NCI-H460 (cell line): ENCODE measurements at regions not wholly inside any gene's neighbourhood (a gene's known extent, or its start where the extent isn't known, plus 50 kb on each side); places are given as distances from the start of the nearest gene placed in this dataset.

Source experiments
- DNase-seq: peaks from one replicate; pipeline ENCODE4 v3.0.0-alpha.2; 2016; ENCODE audit warnings: low read depth; ENCODE audit errors: extremely low read depth

DNA sequence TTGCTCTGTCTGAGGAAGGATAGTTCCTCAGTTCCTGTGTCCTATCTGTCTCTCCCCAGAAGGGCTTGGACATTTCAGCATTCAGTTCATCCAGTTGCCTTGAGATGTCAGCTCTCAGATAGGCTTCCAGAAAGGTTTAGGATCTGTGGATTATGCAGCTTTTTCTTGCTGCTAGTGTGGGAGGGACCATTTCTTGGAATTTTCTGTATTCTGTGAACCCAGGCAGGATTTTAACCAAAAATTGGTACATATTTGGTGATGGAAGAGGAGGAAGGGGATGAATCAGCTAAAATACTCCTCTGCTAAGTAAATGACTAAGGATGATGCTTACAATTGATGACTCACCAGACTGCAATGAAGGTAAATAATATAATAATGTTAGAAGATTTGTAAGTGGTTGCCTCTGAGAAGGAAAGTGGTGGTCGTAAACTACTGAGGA lies 58.6 kb upstream of the DOCK10 start:
- DNase-seq: peak; percentile 85

DNA sequence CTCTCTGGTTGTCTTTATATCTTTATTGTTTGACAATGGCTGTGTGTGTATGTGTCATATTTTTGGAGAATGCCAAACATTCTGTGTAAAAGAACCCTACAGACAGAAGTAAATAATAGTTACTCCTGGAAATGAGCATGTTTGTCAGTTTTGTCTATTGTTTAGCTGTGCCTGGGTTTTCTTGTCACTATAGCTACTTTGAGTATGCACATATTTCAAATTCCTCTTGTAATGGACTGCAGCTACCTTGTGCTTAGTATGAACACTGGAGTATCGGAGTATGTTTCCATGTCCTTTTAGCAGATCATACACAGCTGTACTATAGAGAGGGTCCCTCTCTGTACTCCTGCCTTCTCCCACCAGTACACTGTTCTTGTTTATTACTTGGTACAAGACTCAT lies 58.0 kb upstream of the DOCK10 start:
- DNase-seq: peak; percentile 30

DNA sequence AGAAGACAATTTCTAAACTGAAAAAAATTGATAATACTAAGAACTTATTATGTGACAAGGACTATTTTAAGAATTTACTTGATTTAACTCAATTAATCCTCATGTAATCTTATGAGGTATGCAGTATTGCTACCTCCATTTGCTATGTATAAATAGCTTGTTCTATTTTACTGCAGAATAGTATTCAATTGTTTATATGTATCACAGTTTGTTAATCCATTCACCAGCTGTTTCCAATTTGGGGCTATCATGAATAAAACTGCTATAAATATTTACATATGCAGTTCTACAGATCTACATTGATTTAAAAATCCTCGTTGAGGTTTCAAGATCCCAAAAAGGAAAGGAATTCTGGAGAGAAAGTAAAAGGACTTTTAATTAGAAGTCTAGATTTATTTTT lies 54.8 kb upstream of the DOCK10 start:
- no peak for DNase-seq
